RKO (cell line): ENCODE measurements at regions not wholly inside any gene's neighbourhood (a gene's known extent, or its start where the extent isn't known, plus 50 kb on each side); places are given as distances from the start of the nearest gene placed in this dataset.
"Not testable (repeated sequence)": the region's sequence is repeated elsewhere in the genome, so short reads cannot be mapped to it uniquely, and the experiment has no call there.

ENCODE experiments used
- DNase-seq: peaks from one replicate; pipeline ENCODE4 v3.0.0-alpha.2; 2016; ENCODE audit warnings: low spot score

DNA sequence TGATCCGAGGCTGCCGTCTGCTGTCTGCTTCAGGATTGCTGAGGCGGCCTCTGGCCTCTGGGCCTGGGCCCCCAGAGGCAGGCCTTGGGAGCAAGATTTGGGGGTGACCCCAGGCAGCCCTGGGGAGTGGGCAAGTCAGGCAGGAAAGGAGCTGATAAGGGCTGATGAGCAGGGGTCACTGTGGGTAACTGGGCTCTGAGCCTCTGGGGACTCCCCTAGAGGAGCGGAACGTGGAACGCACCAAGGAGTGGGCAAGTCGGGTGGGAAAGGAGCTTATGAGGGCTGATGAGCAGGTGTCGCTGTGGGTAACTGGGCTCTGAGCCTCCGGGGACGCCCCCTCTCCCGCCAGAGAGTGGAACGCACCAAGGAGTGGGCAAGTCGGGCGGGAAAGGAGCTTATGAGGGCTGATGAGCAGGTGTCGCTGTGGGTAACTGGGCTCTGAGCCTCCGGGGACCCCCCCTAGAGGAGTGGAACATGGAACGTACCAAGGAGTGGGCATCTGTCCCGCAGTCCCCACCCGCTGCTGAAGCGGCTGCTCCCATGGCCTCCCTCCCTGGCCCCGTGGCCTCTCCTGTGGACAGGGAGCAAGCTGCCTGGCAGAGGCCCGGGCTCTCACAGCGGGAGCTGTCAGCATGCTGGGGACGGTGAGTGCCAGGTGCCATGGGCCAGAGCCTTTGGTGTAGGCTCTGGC is 152.3 kb upstream of the ZNF469 start:
- DNase-seq: not testable (repeated sequence)

DNA sequence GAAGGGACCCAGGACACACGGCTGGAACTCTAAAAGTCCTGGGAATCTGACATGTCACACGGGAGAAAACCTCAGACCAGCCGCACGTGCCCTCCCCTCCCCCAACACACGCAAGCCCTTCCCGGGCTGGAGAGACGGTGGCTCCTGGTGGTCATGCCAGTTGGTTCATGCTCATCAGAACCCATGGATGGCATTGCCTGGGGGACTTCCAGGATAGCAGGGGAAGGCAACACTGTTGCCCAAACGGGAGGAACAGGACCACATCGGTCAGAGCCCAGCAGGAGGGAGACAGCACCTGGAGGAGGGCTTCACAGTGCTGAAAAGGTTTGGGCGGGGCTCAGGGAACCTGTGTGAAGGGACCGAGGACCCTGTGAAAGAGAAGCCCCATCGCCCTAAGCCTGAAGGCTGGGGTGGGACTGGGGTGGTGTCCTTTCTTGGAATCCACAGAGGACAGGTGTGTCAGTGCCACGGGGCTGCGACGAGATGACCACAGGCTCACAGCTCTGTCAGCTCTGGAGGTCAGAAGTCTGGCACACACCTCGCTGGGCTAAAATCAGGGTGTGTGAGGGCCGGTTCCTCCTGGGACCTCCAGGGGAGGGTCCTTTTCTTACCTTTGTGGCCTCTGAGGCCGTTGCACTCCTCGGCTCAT is 151.7 kb upstream of the ZNF469 start:
- DNase-seq: not testable (repeated sequence)

DNA sequence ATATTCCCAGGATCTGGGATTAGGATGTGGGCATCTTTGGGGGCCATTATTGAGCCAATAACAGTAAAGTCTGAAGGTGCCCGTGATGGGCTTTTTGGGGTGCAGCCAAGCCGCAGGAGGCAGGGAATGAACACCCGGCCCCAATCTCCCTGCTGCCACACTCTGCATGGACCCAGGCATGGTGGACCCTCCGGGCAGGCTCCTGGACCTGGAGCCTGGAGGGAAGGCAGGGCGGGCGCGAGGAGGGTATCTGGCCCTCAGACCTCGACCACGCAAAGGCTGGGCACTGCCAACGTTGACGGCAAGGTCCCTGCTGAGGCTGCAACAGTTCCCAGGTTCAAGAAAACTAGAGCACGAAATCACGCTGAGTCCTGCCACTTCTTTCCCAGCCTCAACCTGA is 150.9 kb upstream of the ZNF469 start:
- not testable (repeated sequence) for DNase-seq

- DNase-seq: not testable (repeated sequence)
Observed at GRCh38 chr16:88232401-88233258, 150.1 kb upstream of the ZNF469 start.

DNA sequence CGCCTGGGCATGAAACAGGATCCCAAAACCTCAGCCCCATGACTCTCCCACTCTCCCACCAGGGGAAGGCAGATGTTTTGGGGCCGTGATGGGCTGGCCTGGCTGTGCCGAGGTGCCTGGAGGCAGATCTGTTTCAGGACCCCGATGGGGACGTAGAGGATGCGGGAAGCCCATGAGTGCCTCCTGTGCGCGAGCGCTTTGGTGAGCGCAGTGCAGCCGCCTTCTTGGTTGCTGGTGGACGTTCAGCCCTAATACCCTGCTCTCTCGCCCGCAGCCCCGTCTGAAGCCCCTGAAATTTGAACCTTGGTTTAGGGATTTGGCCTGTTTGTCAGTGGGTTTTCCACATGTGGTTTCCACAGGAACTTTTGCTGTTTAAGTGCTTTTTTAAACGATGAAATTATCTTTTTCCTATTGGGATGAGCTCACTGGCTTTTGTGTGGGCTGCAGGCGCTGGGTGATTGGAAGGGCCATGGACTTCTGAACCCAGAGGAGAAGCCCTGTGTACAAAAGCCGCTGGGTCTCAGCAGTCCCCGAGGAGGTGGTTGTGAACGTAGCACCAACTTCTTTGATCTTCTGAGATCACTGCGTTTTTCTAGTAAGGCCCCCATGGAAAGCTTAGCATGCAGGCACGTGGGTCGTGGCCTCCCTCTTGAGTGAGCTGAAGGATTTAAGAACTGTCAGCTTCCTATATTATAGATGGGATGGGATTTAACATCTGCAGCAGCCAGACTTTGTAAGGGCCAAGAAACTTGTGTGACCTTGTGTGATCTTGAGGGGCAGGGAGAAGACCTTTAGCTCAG is 148.9 kb upstream of the ZNF469 start:
- DNase-seq: not testable (repeated sequence)

- not testable (repeated sequence) for DNase-seq
Observed at GRCh38 chr16:88234421-88235271, 148.1 kb upstream of the ZNF469 start.

GRCh38 chr16:88235691-88236090 is 147.1 kb upstream of the ZNF469 start:
- not testable (repeated sequence) for DNase-seq

DNA sequence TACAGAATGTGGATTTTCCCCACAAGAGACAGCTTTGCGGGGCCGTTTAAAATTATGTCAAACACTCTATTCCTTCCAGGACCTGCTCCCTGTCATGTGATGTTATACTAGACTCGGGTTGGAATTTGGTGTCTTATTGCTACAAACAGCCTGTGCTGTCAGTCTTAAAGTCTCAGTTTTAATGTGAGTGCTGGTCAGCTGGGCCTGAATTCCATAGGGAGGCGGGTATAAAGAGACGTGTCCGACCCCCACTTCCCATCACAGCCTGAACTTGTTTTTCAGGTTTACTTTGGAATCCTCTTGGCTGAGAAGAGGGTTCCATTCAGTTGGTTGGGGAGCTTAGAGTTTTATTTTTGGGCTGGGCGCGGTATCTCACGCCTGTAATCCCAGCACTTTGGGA is 146.5 kb upstream of the ZNF469 start:
- DNase-seq: not testable (repeated sequence)

DNA sequence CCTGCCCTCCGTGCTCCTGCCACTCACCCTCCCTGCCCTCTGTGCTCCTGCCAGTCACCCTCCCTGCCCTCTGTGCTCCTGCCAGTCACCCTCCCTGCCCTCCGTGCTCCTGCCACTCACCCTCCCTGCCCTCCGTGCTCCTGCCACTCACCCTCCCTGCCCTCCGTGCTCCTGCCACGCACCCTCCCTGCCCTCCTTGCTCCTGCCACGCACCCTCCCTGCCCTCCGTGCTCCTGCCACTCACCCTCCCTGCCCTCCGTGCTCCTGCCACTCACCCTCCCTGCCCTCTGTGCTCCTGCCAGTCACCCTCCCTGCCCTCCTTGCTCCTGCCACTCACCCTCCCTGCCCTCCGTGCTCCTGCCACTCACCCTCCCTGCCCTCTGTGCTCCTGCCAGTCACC is 145.4 kb upstream of the ZNF469 start:
- not testable (repeated sequence) for DNase-seq

DNA sequence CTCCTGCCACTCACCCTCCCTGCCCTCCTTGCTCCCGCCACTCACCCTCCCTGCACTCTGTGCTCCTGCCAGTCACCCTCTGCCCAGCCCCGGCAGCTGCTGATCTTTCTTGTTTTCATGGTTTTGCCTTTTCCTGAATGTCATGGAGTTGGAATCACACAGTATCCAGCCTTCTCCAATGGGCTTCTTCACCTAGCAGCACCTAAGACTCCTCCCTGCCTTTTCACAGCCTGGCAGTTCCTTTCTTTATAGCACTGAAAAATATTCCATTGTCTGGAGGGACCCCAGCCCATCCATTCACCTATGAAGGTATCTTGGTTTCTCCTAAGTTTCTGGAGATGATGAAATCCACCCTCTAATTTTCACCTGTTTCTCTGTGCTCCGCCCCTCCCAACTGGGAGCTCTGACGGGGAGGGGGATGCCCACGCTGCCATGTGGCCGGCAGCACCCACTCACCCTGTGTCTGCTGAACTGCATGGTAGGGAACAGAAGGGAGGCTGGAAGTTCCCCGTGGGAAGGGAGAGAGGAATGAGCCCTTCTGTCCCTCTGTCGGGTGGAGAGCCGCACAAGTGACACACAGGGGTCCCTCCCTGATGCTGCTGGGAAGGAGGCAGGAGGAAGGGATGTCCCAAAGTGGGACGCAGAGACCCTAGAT is 144.9 kb upstream of the ZNF469 start:
- not testable (repeated sequence) for DNase-seq

DNA sequence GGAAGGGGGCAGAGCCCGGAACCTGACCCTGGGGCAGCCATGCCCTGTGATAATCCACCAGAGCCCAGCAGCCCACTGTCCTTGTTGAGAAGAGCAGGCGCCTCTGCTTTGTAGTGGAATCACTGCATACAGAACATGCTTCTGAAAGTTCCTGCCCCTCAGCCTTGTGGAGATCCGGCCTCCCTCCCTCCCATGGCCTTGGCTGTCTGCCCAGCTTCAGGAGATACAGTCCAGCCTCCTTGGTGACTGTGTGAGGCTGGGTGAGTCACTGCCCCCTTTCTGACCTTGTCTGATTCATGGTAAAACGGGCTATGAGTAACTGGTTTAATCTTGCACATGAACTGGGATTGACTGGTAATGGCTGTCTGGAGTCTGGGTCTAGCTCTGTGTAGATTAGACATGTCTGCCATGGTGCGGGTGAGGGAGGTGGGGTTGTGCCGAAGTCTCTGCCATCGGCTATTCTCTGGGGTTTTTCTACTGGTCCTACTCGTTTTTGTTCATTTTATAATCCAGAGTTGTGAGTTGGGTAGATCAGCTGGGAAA is 144.0 kb upstream of the ZNF469 start:
- DNase-seq: peak; percentile 89

DNA sequence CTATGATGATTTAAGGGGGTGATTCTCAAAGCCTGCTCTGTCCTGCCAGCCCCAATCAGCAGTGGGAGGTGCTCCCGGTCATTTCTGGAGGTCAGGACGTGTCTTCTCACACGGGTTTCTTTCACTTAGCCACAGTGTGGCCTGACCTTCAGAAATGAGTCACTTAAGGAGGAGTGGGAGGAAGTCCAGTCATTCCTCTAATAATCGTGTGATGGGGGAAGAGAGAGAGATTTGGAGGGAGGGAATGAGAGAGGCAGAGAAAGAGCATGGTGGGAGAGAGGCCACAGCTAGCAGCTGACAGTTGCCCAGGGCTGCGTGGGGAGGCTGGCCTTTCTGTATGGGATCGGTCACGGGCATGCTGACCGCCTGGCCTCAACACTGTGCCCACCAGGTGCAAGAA is 142.6 kb upstream of the ZNF469 start:
- DNase-seq: peak; percentile 40

DNA sequence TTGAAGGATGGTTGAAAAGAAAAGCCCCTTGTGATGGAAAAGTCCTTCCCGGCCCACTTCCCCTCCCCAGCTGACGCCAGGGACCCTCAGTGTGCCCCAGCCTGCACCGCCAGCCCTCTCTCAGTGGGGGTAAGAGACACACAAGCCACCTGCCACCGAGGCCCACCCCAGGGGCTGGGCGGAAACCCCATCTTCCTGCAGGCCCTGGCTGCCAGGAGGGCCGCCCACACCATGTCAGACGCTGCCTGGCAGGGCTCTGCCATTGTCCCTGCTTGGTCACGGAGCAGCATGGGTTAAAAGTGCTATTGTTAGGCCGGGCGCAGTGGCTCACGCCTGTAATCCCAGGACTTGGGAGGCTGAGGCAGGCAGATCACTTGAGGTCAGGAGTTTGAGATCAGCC is 142.0 kb upstream of the ZNF469 start:
- not testable (repeated sequence) for DNase-seq

- not testable (repeated sequence) for DNase-seq
Observed at GRCh38 chr16:88241404-88242311, 141.1 kb upstream of the ZNF469 start.

GRCh38 chr16:88242312-88243295 is 140.2 kb upstream of the ZNF469 start:
- DNase-seq: peak; percentile 38

- DNase-seq: not testable (repeated sequence)
Observed at GRCh38 chr16:88243921-88244320, 138.8 kb upstream of the ZNF469 start.

- peak; percentile 72 for DNase-seq
Observed at GRCh38 chr16:88245241-88246081, 137.3 kb upstream of the ZNF469 start.
